HG02571 (cell line): ENCODE measurements at regions not wholly inside any gene's neighbourhood (a gene's known extent, or its start where the extent isn't known, plus 50 kb on each side); places are given as distances from the start of the nearest gene placed in this dataset.

Experiments used
- ATAC-seq: cut with Tn5 transposase; IDR thresholded peaks from one replicate; pipeline ENCODE4 v1.9.1; 2021; ENCODE audit warnings: mild to moderate bottlenecking, moderate library complexity; ENCODE audit not compliant: unreplicated experiment

DNA sequence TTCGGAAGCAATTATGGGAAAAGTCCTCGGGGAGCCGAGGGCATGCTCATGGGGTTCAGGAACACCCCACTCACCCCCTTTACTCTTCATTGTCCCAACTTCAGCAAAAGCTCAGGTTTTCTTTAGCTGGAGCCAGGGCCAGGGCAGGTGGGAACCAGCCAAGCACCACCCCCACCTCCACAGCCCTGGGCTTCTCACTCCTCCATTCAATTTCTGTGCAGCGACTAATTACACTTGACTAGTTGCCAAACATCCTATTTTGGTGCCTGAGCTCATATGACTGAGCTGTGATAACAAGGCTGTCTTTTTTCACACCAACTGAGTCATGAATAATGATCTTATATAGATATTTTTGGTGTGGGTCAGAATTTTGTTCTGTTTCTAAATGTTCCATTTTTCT is 257.2 kb upstream of the AJAP1 start:
- ATAC-seq = no peak

DNA sequence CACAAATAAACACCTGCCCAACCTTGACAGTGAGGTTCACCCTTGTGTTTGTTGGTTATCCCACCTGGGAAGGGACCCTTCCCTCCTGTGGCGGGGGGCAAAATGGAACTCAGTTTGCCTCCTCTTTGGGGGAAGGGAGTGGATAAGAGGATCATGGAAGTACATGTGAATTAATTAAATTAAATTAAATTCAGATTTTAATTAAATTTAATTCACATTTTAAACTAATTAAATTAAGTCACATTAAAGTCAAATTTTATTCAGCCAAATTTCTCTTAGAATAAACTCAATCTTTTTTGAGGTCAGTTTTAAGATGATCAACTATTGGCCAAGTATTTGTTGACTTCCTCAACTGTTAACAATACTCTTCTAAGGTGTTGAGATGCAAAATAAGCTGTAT is 252.4 kb upstream of the AJAP1 start:
- no peak for ATAC-seq

DNA sequence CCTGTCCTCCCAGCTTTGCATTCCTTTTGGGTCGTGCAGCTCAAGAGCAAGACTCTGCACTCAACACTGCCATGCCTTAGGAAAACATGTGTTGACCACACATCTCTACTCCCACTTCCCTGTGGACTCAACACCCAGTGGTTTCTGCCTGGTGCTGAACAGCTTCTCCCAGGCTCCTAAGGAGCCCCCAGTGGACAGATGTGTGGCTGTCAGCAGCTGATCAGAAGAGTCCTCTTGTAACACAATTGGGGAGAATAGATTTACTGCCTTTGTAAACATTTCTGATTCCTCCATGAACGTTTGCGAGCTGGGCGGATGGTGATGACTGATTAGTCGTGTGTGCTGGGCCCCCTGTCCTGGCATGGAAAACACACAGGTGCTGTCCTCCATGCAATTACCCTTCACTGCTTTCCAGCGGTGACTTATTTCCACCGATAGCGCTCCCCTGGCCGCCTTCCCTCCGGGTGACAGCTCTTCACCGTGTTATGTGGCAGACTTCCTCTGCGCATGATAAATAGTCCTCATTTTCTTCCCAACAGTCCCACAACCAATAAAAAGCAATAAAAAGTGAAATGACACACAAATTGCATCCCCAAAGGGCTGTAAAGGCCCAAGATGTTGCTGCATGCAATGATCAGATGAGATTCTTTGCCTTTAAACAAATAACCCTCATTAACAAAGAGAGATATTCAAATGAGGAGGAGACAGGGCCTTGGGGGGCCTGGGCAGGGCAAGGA is 249.4 kb upstream of the AJAP1 start:
- no peak for ATAC-seq

- no peak for ATAC-seq
These were observed 246.6 kb upstream of the AJAP1 start for GRCh38 chr1:4407851-4408250.

- ATAC-seq = no peak
These were observed 246.0 kb upstream of the AJAP1 start for GRCh38 chr1:4408380-4408779.

DNA sequence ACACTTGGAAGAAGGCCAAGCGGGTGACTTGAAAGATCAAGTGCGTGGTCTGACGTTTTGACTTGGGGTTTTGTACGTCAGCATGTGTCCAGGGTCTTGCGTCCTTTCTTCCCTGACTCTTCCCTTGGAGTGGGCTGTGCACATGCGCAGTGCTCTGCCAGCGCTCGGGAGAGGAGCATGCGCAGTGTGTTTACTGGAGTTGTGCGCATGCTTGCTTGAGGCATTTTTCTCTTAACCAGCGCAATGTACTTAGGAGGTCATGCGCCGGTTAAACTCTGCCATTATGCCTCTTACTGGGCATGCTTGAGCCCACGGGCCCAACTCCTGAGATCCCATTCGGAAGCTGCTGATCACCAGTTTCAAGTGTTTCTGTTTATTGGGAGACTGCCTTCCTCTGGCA is 242.5 kb upstream of the AJAP1 start:
- no peak for ATAC-seq

- ATAC-seq = no peak
These were observed 238.9 kb upstream of the AJAP1 start for GRCh38 chr1:4415476-4415875.

DNA sequence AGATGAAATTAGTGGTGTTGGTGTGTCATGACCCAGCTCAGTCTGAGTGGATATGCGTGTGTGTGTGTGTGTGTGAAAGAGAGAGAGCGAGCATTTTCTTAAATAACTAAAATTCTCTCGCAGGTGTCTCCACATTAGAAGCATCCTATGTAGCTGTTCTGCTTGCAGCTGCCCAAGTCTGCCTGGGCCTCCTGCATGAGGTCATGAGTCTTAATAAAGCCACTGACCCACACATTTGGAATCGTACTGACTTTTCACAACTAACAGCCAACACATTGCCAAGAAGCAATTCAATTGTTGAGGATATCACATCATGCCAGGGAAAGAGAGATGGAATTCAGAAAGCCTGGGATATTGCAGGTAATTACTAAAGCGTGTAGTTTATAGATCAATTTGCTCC is 238.2 kb upstream of the AJAP1 start:
- no peak for ATAC-seq

DNA sequence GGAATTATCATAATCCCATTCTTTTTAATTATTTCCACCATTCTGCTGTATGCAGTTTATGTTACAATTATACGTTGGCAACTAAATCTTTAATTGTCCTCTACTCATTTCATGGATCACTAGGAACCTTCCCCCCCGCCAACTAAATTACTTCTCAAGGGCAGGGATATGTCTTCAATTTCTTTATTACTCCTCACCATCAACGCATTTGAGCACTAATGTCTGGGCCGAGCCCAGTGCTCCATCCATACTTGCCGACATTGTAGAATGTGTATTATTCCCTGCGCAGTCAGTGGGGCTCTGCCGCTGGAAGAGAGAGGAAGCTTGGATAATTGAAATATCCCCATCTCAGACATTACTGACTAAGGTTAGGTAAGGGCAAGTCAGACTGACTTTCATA is 236.4 kb upstream of the AJAP1 start:
- no peak for ATAC-seq

DNA sequence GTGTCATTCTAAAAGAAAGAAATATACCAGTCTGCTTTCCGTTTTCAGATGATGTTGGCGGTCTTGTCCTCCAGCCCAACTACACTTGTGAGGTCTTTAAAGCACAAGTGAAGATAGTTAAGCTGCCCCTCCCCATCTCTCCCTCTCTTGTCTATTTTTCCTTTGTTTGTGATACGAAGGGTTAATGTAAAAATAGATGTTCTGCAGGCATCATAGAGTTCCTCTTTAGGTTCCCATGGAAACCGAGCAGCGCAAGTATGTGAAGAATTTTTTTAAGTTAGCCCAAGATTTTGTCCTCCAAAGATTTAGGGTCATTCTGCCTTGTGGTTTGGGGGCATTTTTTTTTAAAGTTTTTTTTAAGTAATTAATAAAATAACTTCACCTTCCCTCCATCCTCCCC is 232.4 kb upstream of the AJAP1 start:
- no peak for ATAC-seq

GRCh38 chr1:4422504-4423289 is 231.7 kb upstream of the AJAP1 start:
- ATAC-seq = no peak

DNA sequence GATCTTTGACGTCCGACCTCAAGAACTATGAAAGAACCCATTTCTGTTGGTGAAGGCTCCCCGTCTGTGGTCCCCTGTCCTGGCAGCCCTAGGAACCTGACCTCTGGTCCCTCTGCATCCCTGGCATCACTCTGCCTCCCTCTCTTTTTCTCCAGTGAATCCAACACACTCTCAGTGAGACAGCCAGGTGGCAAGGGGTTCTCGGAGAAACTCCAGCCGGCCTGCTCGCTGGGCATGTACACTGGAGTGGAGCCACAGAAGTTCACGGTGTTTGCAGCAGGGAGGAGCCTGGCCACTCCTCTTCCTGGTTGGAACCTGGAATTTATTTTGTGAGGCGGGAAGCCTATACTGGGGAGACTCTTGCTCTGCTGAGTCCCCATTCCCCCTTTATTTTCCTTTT is 230.2 kb upstream of the AJAP1 start:
- ATAC-seq = no peak

GRCh38 chr1:4424766-4425165 is 229.6 kb upstream of the AJAP1 start:
- ATAC-seq = no peak

DNA sequence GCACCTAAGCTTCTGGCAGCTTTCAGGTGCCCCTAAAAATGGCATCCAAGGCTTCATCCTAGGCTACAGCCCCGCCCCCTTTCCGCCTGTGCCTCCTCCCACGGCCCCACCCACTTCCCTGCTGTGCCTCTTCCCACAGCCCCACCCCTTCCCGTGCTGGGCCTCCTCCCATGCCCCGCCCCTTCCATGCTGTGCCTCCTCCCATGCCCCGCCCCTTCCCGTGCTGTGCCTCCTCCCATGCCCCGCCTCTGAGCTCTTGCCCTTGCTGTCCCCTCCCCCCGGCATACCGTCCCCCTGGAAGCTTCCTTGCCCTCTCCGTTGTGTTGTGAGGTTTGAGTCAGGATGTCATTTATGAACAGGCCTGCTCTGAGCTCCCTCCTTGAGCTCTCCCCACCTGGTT is 228.5 kb upstream of the AJAP1 start:
- ATAC-seq = no peak

- ATAC-seq = no peak
These were observed 225.7 kb upstream of the AJAP1 start for GRCh38 chr1:4428711-4429110.

DNA sequence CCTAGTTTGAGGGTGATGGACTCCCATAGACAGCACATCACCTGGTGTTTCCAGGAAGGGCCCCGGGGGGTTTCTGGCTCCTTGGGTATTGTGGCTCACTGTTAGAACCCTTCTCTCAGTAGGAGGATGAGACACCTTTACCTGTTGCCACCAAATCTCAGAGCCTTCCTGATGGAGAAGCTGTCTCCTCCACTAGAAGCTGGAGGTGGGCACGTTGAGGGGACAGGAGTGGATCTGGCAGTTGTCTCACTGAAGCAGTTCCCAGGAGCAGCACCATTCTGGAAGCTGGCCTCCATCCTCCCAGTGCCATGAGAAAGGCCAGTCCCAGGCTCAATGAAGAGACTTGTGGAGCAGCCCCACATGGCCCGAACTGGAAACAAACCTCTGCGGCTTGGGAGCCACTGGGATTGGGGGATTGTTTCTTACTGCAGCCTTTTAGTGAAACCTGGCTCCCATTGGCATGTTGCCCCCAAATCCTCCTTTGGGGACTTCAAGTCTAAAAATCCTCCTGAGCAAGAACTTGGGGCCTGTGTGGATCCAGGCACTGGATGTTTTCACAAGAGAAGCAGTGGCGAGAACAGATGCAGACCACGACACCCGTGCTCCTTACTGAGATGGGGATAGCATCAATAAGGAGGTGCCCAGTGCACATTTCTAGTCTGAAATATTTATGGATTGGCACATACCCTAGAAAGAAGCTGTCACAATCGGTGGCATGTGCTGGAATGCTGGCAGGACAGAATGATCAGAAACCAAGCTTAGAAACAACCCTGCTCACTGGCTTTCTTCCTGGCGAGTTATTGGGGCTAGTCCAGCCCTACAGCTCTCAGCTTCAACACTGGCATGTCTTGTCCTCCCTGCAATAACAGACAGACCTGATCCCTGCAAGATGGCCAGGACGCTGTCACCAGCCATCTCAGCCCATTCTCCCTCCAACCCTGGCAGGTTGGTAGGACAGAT is 223.7 kb upstream of the AJAP1 start:
- no peak for ATAC-seq

- ATAC-seq = no peak
These were observed 222.9 kb upstream of the AJAP1 start for GRCh38 chr1:4431491-4431890.

- no peak for ATAC-seq
These were observed 221.3 kb upstream of the AJAP1 start for GRCh38 chr1:4433075-4433474.

GRCh38 chr1:4444086-4444485 is 210.3 kb upstream of the AJAP1 start:
- no peak for ATAC-seq

GRCh38 chr1:4447778-4448420 is 206.5 kb upstream of the AJAP1 start:
- ATAC-seq = no peak

DNA sequence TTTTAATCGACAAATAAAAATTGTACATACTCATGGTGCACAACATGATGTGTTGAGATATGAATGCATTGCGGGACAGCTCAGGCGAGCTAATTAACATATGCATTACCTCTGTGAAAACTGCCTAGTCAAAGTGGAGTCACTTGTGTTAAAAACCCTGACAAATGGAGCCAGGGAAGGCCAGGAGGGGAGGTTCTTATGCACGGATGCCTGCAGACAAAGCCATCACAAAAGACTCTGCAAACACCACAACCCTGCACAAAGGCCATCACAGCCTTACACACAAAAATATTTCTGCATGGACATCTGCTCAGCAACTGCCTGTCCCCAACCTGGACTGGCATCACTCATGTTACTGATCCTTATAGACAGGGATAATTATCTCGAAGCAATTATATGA is 204.4 kb upstream of the AJAP1 start:
- no peak for ATAC-seq
